ENCODE measurements at regions not wholly inside any gene's neighbourhood (a gene's known extent, or its start where the extent isn't known, plus 50 kb on each side); places are given as distances from the start of the nearest gene placed in this dataset.

DNA sequence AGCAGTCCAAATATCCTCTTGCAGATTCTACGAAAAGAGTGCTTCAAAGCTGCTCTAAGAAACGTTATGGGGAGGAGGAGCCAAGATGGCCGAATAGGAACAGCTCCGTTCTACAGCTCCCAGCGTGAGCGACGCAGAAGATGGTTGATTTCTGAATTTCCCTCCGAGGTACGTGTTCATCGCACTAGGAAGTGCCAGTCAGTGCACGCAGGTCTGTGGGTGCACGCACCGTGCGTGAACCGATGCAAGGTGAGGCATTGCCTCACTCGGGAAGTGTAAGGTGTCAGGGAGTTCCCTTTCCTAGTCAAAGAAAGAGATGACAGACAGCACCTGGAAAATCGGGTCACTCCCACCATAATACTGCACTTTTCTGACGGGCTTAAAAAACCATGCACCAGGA is 272.1 kb upstream of the DEFB115 start:
- Mint-ChIP-seq H3K36me3 (no peaks in the 10 kb centered on the region), H3K4me3 (no peak overlapping the region), H3K27ac (no peak overlapping the region), H3K9me3 (peaks cover 8 to 49% (median 19%) of the 10 kb centered on the region in 7 donors), H3K4me1 (no peaks in the 10 kb centered on the region), H3K27me3 (no peaks in the 10 kb centered on the region)
- no peak for DNase-seq
- no peak for ATAC-seq (ENCODE audit: low read depth in 2 of 2)
